KMS-11 (cell line): ENCODE measurements at regions not wholly inside any gene's neighbourhood (a gene's known extent, or its start where the extent isn't known, plus 50 kb on each side); places are given as distances from the start of the nearest gene placed in this dataset.

Experiments
- H2AFZ ChIP-seq: fragments of 200-600 bp; sonication (generic); 2 replicates; pipeline ENCODE4 v1.6.1; 2016; ENCODE audit warnings: antibody characterized with exemption, mixed run types, low read depth
- H3K27ac ChIP-seq: fragments of 200-600 bp; sonication (generic); 2 replicates; pipeline ENCODE4 v1.6.1; 2016; ENCODE audit warnings: mild to moderate bottlenecking, mixed run types
- H3K27me3 ChIP-seq: fragments of 200-600 bp; sonication (generic); 2 replicates; pipeline ENCODE4 v1.6.1; 2017; ENCODE audit warnings: mild to moderate bottlenecking, low read depth, mixed run types, moderate library complexity; ENCODE audit not compliant: insufficient read depth
- H3K36me3 ChIP-seq: fragments of 200-600 bp; sonication (generic); 2 replicates; pipeline ENCODE4 v1.6.1; 2017; ENCODE audit warnings: mild to moderate bottlenecking, mixed run types; ENCODE audit not compliant: insufficient read depth
- H3K4me1 ChIP-seq: fragments of 200-600 bp; sonication (generic); 2 replicates; pipeline ENCODE4 v1.6.1; 2016; ENCODE audit warnings: mild to moderate bottlenecking, low read depth, mixed run types; ENCODE audit not compliant: poor library complexity, severe bottlenecking
- H3K4me2 ChIP-seq: fragments of 200-600 bp; sonication (generic); 2 replicates; pipeline ENCODE4 v1.7.0; 2016; ENCODE audit warnings: mild to moderate bottlenecking, mixed run types
- H3K4me3 ChIP-seq: fragments of 200-600 bp; sonication (generic); IDR thresholded peaks from 2 replicates; pipeline ENCODE4 v1.6.1; 2017; ENCODE audit warnings: low read depth, low read length, mixed read lengths; ENCODE audit not compliant: insufficient read depth
- H3K79me2 ChIP-seq: fragments of 200-600 bp; sonication (generic); 2 replicates; pipeline ENCODE4 v1.6.1; 2016; ENCODE audit warnings: low read depth, mixed run types; ENCODE audit not compliant: insufficient read depth
- H3K9ac ChIP-seq: fragments of 200-600 bp; sonication (generic); 2 replicates; pipeline ENCODE4 v1.6.1; 2016; ENCODE audit warnings: mild to moderate bottlenecking, mixed run types
- H4K20me1 ChIP-seq: fragments of 200-600 bp; sonication (generic); 2 replicates; pipeline ENCODE4 v1.6.1; 2016; ENCODE audit warnings: mild to moderate bottlenecking, mixed run types; ENCODE audit not compliant: insufficient read depth
- CTCF ChIP-seq: fragments of 200-600 bp; sonication (generic); conservative IDR thresholded peaks from 2 replicates; pipeline ENCODE4 v1.6.1; 2017; ENCODE audit warnings: low read depth, mild to moderate bottlenecking, antibody characterized with exemption, low read length, moderate library complexity, mixed read lengths

- no peak overlapping the region for H2AFZ ChIP-seq
- H3K4me2 ChIP-seq = no peak overlapping the region
- H3K9ac ChIP-seq = no peak overlapping the region
- H4K20me1 ChIP-seq = no peaks in the 10 kb centered on the region
- H3K4me1 ChIP-seq = no peaks in the 10 kb centered on the region
- H3K79me2 ChIP-seq = no peaks in the 10 kb centered on the region
- no peak for TF ChIP-seq CTCF
- H3K27me3 ChIP-seq = no peaks in the 10 kb centered on the region
- H3K36me3 ChIP-seq = no peaks in the 10 kb centered on the region
- H3K4me3 ChIP-seq = no peak overlapping the region
- H3K27ac ChIP-seq = no peak overlapping the region
Observed at GRCh38 chr1:170310014-170310405, 164.3 kb downstream of the NTMT2 start.

DNA sequence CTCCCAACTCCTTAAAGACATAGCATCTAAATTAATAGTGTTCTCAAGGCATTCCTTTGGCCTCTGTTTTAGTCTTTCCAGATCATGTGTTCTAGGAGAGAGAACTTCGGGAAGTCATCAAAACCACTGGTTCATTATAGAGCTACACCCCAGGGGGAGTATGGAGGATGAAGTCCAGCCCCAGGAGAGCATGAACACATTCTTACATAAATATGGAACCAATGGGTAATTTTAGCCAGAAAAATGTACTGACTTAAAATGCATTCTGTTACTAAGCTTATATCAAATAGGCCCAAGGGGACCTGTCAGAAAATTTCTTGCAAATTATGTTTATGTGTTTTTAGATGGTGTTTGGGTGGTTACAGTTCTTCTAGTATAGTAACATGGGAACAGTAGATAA lies 165.2 kb downstream of the NTMT2 start:
- no peak for TF ChIP-seq CTCF
- Histone ChIP-seq H3K27ac (no peak overlapping the region), H3K27me3 (no peaks in the 10 kb centered on the region), H2AFZ (no peak overlapping the region), H3K9ac (no peak overlapping the region), H3K4me2 (no peak overlapping the region), H3K4me3 (no peak overlapping the region), H3K79me2 (no peaks in the 10 kb centered on the region), H3K36me3 (no peaks in the 10 kb centered on the region), H4K20me1 (no peaks in the 10 kb centered on the region), H3K4me1 (no peaks in the 10 kb centered on the region)

- no peaks in the 10 kb centered on the region for H4K20me1 ChIP-seq
- no peak overlapping the region for H3K27ac ChIP-seq
- TF ChIP-seq CTCF = no peak
- H2AFZ ChIP-seq = no peak overlapping the region
- no peak overlapping the region for H3K4me2 ChIP-seq
- no peaks in the 10 kb centered on the region for H3K27me3 ChIP-seq
- no peaks in the 10 kb centered on the region for H3K4me1 ChIP-seq
- H3K4me3 ChIP-seq = no peak overlapping the region
- H3K36me3 ChIP-seq = no peaks in the 10 kb centered on the region
- H3K9ac ChIP-seq = no peak overlapping the region
- H3K79me2 ChIP-seq = no peaks in the 10 kb centered on the region
Observed at GRCh38 chr1:170313306-170313705, 167.5 kb downstream of the NTMT2 start.

DNA sequence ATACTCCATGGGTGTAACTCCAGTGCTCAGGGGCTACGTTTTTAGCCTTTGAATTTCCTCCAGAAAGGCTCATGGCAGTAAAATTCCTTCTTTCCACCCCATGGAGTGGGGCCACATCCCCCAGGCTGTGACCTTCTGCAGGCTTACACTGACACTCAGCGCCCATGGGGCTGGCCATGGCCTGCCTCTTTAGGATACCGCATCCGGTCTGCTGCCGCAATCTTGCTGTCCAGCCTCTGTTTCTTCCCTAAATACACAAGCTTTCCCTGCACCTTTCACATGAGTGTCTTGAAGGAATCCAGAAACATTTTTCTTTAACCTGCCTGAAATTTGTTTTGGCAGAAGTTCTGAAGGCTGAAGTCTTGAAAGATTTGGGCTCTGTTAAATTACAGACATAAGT lies 170.5 kb downstream of the NTMT2 start:
- H3K27ac ChIP-seq = no peak overlapping the region
- H4K20me1 ChIP-seq = no peaks in the 10 kb centered on the region
- no peak overlapping the region for H2AFZ ChIP-seq
- H3K4me3 ChIP-seq = no peak overlapping the region
- no peak for TF ChIP-seq CTCF
- no peak overlapping the region for H3K4me2 ChIP-seq
- no peaks in the 10 kb centered on the region for H3K4me1 ChIP-seq
- H3K27me3 ChIP-seq = no peaks in the 10 kb centered on the region
- H3K36me3 ChIP-seq = no peaks in the 10 kb centered on the region
- H3K9ac ChIP-seq = no peak overlapping the region
- no peaks in the 10 kb centered on the region for H3K79me2 ChIP-seq

- H4K20me1 ChIP-seq = no peaks in the 10 kb centered on the region
- H3K27ac ChIP-seq = no peak overlapping the region
- no peaks in the 10 kb centered on the region for H3K36me3 ChIP-seq
- no peak overlapping the region for H3K4me3 ChIP-seq
- no peaks in the 10 kb centered on the region for H3K79me2 ChIP-seq
- H3K27me3 ChIP-seq = no peaks in the 10 kb centered on the region
- no peak overlapping the region for H3K9ac ChIP-seq
- H2AFZ ChIP-seq = no peak overlapping the region
- H3K4me1 ChIP-seq = no peaks in the 10 kb centered on the region
- no peak overlapping the region for H3K4me2 ChIP-seq
- no peak for TF ChIP-seq CTCF
Observed at GRCh38 chr1:170318141-170318540, 172.4 kb downstream of the NTMT2 start.
